ENCODE measurements at regions not wholly inside any gene's neighbourhood (a gene's known extent, or its start where the extent isn't known, plus 50 kb on each side); places are given as distances from the start of the nearest gene placed in this dataset.

DNA sequence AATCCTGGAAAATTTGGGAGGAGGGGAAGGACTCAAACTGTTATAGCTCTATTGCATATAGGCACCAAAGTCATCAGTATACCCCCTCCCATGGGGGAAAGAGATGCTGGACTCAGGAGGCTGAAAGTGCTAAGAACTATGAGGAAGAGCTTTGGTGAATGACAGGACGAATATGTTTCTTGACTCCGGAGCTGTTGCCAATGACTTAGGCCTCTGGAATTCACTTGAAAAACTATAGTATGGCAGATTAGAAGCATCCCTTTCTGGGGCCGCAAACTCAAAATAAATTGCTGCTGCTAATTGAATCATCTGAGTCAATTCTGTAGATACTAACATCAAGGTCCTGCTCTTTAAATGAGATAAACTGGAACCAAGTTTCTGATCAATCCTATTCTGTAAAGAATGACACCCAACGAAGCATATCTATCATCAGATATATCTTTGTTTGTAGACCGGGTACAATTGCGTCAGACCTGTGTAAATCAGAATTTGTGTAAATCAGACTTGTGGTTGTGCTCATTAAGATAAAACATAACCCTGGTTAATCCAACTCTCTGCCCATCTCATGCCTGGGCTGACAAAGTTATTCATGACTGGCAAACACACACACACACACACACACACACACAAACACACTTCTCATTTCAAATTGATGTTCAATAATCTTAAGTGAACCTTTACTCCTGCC is 1793.8 kb upstream of the PCDH20 start:
- DNase-seq (ENCODE audit: low read depth in 2 of 2): no peak

- no peak for DNase-seq (ENCODE audit: low read depth in 2 of 2)
These were observed 1793.2 kb upstream of the PCDH20 start for GRCh38 chr13:63208826-63209225.

- DNase-seq (ENCODE audit: low read depth in 2 of 2): peak; percentile 20 to 23
These were observed 1790.8 kb upstream of the PCDH20 start for GRCh38 chr13:63206461-63206860.

DNA sequence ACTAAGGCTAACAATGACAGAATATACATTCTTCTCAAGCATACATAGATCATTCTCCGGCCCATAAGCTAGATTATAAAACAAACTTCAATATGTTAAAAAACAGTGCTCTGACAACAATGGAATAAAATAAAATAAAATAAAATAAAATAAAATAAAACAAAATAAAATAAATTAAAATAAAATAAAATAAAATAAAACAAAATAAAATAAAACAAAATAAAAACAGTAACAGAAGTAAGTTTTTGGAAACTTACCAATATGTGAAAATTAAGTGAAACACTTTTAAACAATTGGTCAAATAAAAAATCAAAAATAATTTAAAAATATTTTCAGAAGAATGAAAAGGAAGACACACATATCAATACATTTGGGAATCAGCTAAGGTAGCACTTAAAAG is 1785.8 kb upstream of the PCDH20 start:
- no peak for DNase-seq (ENCODE audit: low read depth in 2 of 2)

GRCh38 chr13:63199508-63199907 is 1783.9 kb upstream of the PCDH20 start:
- DNase-seq (ENCODE audit: low read depth in 2 of 2): no peak

- DNase-seq (ENCODE audit: low read depth in 2 of 2): peak; percentile 49 to 52
These were observed 1782.4 kb upstream of the PCDH20 start for GRCh38 chr13:63198071-63198470.

DNA sequence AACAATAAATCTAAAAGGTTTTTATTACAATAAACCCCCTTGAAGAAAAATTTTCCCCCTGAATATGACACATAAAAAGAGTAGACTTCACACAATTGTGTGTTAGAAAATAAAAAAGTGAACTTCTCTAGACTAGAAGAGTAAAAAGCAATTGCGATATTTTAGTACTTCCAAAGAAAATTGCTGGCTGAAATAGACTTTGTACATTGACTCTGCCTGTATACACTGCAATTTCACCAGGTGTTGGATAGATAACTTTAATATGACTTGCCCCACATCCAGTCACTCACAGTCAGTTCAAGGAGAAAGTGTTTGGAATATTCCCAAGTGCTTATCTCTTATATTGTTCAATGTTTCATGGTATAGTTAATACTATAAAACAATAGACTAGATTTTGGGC is 1780.1 kb upstream of the PCDH20 start:
- no peak for DNase-seq (ENCODE audit: low read depth in 2 of 2)

DNA sequence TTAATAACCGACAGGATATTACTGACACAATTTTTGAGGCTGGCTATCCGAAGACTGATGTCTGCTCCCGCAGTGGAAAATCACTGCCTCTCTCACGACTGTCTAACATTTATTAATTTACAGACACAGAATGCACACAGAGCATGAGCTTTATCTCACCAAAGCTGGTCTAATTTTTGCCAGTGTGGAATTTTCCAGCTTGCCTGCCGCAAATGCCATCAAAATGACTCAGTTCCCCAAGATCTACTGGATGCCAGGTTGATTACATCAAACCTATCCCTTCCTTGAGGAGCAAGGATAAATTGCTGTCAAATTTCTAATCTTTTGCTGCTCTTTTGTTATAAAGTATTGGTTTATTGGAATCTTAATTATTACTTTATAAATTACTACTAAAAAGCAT is 1775.1 kb upstream of the PCDH20 start:
- no peak for DNase-seq (ENCODE audit: low read depth in 2 of 2)

GRCh38 chr13:63190219-63190618 is 1774.6 kb upstream of the PCDH20 start:
- no peak for DNase-seq (ENCODE audit: low read depth in 2 of 2)

- no peak for DNase-seq (ENCODE audit: low read depth in 2 of 2)
These were observed 1774.1 kb upstream of the PCDH20 start for GRCh38 chr13:63189712-63190111.

DNA sequence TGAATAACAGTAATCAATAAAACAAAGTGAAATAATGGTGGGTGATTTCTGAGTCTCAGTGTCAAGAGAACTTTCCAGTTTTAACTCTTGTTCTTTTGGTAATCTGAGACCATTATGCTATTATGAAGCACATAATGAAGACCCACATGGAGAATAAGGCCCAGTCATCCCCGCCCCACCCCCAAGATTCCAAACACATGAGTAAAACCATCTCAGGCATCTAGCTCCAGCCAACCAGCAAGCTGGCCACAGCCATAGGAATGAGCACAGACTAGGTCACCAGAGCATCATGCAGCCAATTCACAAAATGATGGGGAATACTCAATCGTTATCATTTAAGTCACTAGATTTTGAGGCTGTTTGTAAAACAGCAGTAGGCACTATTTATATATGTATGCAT is 1769.0 kb upstream of the PCDH20 start:
- peak; percentile 64 to 69 for DNase-seq (ENCODE audit: low read depth in 2 of 2)

DNA sequence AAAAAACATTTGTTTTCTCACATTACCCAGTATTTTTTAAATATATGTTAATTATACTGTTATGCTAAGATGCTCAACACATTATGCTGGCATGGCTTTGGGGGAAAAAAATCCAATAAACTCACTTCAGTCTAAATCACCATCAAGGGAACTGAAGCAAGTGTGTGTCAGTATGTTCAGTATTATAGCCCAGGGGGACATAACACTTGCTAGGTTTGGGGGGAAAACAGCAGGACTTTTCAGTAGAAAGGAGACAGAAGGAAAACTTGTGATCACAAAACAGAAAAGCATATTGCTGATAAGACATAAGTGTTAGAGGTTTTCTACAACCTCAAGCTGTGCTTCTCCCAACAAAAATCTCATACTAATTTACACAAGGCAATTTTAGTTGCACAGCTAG is 1759.9 kb upstream of the PCDH20 start:
- DNase-seq (ENCODE audit: low read depth in 2 of 2): no peak

DNA sequence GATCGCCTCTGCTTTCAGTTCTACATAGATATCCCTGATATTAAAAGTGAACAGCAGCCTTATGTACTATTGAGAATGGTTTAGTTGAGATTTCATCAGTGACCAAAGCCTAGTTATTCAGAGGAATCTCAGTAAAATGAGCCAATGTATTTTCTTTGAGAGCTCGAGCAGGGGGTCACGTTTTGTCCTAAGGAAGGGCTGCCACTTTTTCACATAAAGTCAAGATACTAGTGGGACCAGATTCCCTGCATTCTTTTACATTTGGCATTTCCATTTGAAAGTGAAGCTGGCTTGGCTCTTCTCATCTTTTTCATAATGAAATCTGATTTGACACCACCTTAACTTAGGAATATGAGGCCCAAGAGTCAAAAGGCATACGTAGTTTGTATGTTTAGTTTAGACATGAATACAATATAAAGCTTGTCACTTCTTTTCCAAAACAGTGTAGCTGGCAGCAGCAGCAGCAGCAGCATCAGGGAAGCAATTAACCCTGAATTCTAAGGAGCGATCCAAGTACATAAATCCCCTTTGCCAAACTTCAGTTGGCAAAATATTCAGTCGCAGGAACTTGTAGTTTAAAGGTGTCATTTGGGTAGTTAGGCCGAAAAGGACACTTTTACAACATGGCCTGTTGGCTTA is 1752.2 kb upstream of the PCDH20 start:
- no peak for DNase-seq (ENCODE audit: low read depth in 2 of 2)

DNA sequence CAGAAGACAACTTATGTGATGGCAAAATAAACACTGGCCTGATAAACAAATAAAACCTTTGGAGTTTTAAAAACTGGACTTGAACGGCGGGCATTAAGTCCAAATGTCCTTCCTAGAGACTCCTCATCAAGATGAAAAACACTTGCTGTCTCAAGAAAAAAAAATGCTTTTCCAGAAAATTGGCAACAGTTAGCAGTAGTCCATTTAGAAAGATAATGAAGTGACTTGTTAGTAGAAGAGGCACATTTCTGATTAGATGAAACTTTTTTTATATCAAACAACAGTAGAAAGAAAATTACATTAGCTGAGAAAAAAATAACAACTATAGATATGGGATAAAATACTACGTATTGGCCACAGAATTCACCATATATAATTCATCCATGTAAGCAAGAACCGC is 1750.7 kb upstream of the PCDH20 start:
- no peak for DNase-seq (ENCODE audit: low read depth in 2 of 2)

DNA sequence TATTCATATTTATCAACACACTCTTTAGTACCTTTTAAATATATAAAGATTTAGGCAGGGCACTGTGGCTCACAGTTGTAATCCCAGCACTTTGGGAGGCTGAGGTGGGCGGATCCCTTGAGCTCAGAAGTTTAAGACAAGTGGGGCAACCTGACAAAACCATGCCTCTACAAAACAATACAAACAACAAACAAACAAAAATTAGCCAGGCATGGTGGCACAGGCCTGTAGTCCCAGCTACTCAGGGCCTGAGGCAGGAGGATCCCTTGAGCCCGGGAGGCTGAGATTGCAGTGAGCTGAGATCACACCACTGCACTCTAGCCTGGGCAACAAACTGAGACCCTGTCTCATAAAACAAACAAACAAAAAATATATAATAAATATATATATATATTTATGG is 1748.3 kb upstream of the PCDH20 start:
- DNase-seq (ENCODE audit: low read depth in 2 of 2): no peak

- DNase-seq (ENCODE audit: low read depth in 2 of 2): no peak
These were observed 1745.6 kb upstream of the PCDH20 start for GRCh38 chr13:63161219-63161618.

DNA sequence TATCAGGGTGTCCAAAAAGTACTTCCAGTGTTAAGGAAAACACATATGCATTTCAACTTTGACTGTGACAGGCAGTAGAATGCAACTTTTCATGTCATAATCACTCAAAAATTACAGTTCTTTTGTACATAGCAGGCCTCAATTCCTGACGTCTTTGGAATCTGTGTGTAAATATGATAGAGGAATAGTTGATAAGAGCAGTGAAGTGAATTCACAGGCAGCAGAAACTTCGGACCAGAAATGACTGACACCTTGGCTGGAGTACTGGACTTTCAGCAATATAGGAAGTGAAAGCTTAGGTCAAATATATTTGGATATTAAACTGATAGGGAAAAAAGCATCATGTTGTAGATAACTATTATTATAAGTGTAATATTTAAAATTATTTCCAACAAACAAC is 1741.2 kb upstream of the PCDH20 start:
- DNase-seq (ENCODE audit: low read depth in 2 of 2): no peak

DNA sequence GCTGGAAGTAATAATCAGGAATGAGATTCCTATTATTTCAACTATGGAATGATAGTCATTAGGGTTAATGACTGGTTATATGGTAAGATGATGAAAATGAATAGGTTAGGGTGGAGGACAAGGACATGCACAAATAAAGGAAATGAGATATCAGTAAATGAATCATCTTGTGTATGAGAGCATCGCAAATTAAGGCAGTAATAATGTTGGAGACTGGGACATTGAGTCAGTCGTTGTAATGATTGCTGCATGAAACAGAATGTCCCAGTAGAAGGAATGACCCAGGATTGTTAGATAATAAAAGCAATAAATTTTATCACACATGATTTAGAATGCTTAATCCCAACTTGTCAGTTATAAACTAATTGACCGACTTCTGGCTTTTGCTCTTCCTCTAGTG is 1733.7 kb upstream of the PCDH20 start:
- no peak for DNase-seq (ENCODE audit: low read depth in 2 of 2)

DNA sequence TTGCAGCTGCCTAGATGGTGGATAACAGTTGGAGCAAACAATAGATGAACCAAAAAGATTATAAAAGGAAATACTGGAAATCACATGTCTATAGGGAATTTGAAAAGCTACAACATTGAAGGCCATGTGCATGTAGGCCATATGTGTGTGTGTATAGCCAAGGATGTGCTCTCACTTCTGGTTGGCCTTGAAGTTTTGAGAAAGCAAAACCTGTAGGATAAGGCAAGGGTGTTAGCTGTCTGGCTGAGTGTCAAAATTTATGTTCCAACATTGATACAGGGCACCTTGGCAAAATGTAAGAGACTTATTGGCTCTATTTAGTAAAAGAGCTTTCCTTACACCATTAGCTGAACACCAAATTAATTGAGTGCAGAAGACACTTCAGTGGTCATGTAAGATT is 1723.6 kb upstream of the PCDH20 start:
- no peak for DNase-seq (ENCODE audit: low read depth in 2 of 2)

GRCh38 chr13:63129995-63130394 is 1714.3 kb upstream of the PCDH20 start:
- DNase-seq (ENCODE audit: low read depth in 2 of 2): no peak

DNA sequence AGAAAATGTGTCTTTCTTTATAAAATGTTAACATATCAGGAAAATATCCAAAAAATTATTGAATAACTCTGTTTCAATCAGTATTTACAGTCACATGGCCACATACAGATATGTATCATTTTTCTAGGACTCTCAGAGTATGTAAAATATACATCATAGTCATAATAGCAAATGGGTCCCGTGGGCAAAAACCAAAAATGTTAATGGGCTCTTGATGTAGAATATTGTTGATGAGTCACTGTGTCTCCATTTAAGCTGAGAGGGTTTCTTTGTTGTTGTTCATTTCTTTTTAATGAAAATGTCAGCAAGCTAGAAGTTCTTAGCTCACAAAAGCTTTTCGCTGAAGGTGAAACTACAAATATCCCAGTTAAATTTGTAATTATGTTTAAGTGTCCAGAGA is 1713.1 kb upstream of the PCDH20 start:
- DNase-seq (ENCODE audit: low read depth in 2 of 2): peak in 1 of 2 experiments; percentile 32

GRCh38 chr13:63124863-63125262 is 1709.2 kb upstream of the PCDH20 start:
- DNase-seq (ENCODE audit: low read depth in 2 of 2): no peak

DNA sequence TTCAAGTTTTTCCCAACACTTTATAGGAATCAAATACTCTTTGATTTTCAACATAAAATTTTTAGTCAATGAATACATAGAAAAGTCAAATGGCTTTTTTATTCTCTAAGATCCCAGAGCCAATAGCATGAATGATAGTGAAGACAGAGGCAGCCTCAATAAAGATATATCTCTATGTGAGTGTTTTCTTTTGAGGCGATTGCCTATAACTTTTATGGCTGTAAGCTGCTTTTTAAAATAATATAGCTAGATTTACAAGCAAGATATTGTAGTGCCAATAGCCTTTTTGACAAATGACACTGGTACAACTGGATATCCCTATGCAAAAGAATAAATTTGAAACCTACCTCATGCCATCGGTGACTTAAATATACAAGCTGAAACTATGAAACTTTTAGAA is 1705.2 kb upstream of the PCDH20 start:
- DNase-seq (ENCODE audit: low read depth in 2 of 2): no peak

- no peak for DNase-seq (ENCODE audit: low read depth in 2 of 2)
These were observed 1702.1 kb upstream of the PCDH20 start for GRCh38 chr13:63117710-63118109.
